ENCODE measurements at regions not wholly inside any gene's neighbourhood (a gene's known extent, or its start where the extent isn't known, plus 50 kb on each side); places are given as distances from the start of the nearest gene placed in this dataset.

DNA sequence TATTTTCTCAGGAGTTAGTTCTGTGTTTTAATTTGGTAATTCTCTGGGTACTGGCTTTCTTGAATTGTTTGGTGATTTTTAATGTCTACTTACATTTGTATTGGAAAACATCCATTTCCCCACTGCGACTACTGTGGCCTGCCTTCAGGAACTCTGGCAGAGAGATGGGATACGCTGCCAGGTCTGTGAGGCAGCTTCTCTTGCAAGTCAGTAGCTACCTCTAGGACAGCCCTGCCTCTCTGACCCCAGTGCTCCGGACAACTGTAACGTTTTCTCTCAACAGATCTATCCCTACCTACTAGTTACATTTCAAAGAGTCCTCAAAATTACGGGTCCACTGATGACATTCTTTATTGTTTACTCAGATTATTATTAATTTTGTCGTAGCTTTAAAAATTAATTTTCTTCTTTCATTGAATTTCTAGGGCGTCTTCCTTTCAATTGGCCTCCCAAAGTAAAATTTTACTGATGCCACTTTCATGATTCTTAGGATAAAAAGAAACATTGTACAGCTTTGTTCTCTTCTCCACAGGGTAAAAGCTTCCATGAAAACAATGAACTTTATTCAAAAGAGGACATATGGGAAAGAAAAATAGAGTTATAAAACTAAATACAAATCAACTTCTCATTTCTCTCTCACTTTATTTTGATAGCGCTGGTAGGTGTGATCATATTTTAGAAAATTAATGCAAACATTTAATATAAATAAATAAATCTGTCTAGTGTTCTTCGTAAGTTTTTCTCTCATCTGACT lies 123.2 kb upstream of the GOLGA8J start:
- Histone ChIP-seq H3K27ac (replicated peaks) (no peak overlapping the region), H3K27me3 (ENCODE audit: insufficient read depth, poor library complexity, severe bottlenecking) (no peaks in the 10 kb centered on the region), H3K4me3 (replicated peaks; ENCODE audit: insufficient read depth, low read length) (no peak overlapping the region)
- no peak for DNase-seq (ENCODE audit: low read depth in 1 of 2, low spot score in 1 of 2)
- no peak for TF ChIP-seq GABPA (IDR thresholded peaks at IDR 0.05; ENCODE audit: low read depth)
- TF ChIP-seq, protein P1, sequence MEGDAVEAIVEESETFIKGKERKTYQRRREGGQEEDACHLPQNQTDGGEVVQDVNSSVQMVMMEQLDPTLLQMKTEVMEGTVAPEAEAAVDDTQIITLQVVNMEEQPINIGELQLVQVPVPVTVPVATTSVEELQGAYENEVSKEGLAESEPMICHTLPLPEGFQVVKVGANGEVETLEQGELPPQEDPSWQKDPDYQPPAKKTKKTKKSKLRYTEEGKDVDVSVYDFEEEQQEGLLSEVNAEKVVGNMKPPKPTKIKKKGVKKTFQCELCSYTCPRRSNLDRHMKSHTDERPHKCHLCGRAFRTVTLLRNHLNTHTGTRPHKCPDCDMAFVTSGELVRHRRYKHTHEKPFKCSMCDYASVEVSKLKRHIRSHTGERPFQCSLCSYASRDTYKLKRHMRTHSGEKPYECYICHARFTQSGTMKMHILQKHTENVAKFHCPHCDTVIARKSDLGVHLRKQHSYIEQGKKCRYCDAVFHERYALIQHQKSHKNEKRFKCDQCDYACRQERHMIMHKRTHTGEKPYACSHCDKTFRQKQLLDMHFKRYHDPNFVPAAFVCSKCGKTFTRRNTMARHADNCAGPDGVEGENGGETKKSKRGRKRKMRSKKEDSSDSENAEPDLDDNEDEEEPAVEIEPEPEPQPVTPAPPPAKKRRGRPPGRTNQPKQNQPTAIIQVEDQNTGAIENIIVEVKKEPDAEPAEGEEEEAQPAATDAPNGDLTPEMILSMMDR (IDR thresholded peaks at IDR 0.05; ENCODE audit: insufficient read depth, low read length) = no peak
- no peak for TF ChIP-seq SPI1 (IDR thresholded peaks at IDR 0.05; ENCODE audit: borderline replicate concordance, low read depth)
- TF ChIP-seq POLR2AphosphoS5 (IDR thresholded peaks at IDR 0.05; ENCODE audit: low read depth) = no peak

DNA sequence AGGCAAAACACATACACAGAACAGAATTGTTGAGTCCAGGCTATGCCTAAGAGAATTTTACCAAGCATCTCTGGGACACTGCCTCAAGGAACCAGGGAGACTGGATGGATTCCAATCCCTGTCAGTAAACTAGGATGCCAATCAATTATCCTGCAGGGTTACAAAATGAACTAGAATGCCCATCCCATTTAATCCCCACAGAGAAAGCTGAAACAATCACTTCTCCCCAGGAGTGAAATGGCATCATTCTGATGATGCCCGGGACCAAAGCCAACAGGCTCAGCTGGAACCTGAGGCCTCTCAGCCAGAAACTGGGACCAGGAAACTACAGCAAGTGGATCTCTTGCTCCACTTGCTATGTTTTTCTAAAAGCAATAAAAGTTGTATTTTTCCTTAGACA lies 130.0 kb upstream of the TJP1 start:
- H3K27ac ChIP-seq (replicated peaks) = no peak overlapping the region
- no peaks in the 10 kb centered on the region for H3K27me3 ChIP-seq (ENCODE audit: insufficient read depth, poor library complexity, severe bottlenecking)
- DNase-seq (ENCODE audit: low read depth in 1 of 2, low spot score in 1 of 2) = no peak
- H3K4me3 ChIP-seq (replicated peaks; ENCODE audit: insufficient read depth, low read length) = no peak overlapping the region
- TF ChIP-seq GABPA (IDR thresholded peaks at IDR 0.05; ENCODE audit: low read depth) (no peak), SPI1 (IDR thresholded peaks at IDR 0.05; ENCODE audit: borderline replicate concordance, low read depth) (no peak), POLR2AphosphoS5 (IDR thresholded peaks at IDR 0.05; ENCODE audit: low read depth) (no peak)
- TF ChIP-seq, protein P2, sequence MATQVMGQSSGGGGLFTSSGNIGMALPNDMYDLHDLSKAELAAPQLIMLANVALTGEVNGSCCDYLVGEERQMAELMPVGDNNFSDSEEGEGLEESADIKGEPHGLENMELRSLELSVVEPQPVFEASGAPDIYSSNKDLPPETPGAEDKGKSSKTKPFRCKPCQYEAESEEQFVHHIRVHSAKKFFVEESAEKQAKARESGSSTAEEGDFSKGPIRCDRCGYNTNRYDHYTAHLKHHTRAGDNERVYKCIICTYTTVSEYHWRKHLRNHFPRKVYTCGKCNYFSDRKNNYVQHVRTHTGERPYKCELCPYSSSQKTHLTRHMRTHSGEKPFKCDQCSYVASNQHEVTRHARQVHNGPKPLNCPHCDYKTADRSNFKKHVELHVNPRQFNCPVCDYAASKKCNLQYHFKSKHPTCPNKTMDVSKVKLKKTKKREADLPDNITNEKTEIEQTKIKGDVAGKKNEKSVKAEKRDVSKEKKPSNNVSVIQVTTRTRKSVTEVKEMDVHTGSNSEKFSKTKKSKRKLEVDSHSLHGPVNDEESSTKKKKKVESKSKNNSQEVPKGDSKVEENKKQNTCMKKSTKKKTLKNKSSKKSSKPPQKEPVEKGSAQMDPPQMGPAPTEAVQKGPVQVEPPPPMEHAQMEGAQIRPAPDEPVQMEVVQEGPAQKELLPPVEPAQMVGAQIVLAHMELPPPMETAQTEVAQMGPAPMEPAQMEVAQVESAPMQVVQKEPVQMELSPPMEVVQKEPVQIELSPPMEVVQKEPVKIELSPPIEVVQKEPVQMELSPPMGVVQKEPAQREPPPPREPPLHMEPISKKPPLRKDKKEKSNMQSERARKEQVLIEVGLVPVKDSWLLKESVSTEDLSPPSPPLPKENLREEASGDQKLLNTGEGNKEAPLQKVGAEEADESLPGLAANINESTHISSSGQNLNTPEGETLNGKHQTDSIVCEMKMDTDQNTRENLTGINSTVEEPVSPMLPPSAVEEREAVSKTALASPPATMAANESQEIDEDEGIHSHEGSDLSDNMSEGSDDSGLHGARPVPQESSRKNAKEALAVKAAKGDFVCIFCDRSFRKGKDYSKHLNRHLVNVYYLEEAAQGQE (IDR thresholded peaks at IDR 0.05; ENCODE audit: insufficient replicate concordance, low read depth) = no peak
- TF ChIP-seq, protein P1 (IDR thresholded peaks at IDR 0.05; ENCODE audit: insufficient read depth, low read length) = no peak

DNA sequence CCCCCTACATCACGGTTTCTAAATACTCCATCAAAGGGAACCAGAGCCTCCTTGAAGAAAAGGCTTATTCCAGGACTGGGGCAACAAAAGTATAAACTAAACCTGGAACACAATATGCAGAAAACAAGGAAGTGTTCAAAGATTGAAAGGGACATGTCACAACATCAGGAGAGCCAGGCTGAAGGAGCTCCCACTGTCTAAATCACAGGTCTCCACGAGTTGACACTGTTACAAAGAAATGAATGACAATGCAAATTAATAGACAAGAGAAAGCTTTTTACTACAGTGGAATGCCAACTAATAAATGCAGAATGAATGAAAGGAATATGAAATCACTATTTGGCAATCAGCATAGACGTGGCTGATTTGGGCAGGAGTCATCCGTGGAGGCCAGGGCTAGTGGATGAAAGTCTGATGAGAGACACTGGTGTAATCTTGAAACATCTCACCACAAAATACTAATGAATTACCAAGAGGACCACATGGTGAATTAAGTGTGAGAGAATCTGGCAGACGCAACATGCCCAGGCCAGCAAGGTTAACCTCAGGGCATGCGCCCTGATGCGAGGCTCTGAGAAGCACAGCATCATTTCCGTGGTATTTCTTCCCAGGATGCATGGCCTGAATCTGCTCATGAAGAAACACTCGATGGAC lies 123.8 kb upstream of the TJP1 start:
- TF ChIP-seq, protein P2 (IDR thresholded peaks at IDR 0.05; ENCODE audit: insufficient replicate concordance, low read depth) = no peak
- TF ChIP-seq, protein P1 (IDR thresholded peaks at IDR 0.05; ENCODE audit: insufficient read depth, low read length) = no peak
- TF ChIP-seq GABPA (IDR thresholded peaks at IDR 0.05; ENCODE audit: low read depth) (no peak), POLR2AphosphoS5 (IDR thresholded peaks at IDR 0.05; ENCODE audit: low read depth) (no peak), SPI1 (IDR thresholded peaks at IDR 0.05; ENCODE audit: borderline replicate concordance, low read depth) (no peak)
- Histone ChIP-seq H3K27me3 (ENCODE audit: insufficient read depth, poor library complexity, severe bottlenecking) (no peaks in the 10 kb centered on the region), H3K4me3 (replicated peaks; ENCODE audit: insufficient read depth, low read length) (no peak overlapping the region), H3K27ac (replicated peaks) (no peak overlapping the region)
- no peak for DNase-seq (ENCODE audit: low read depth in 1 of 2, low spot score in 1 of 2)
